Cardiac fibroblast (primary cell): ENCODE measurements at regions not wholly inside any gene's neighbourhood (a gene's known extent, or its start where the extent isn't known, plus 50 kb on each side); places are given as distances from the start of the nearest gene placed in this dataset.
"Not testable (repeated sequence)": the region's sequence is repeated elsewhere in the genome, so short reads cannot be mapped to it uniquely, and the experiment has no call there.

Experiments
- DNase-seq, 2 donors: peaks; one replicate each; pipeline versions ENCODE4 v3.0.0 to v3.0.0-alpha.2; 2010; ENCODE audit warnings: low read depth in 2 of 2
- H3K4me3 ChIP-seq, 2 donors: replicated peaks in 1 of 2; 1 replicate in 1 of 2; 2 replicates in 1 of 2; pipeline ENCODE4 v1.5.1; 2011; ENCODE audit warnings: low read depth in 2 of 2, low read length in 2 of 2, mild to moderate bottlenecking in 2 of 2, moderate library complexity in 1 of 2
- CTCF ChIP-seq: IDR thresholded peaks from one replicate; pipeline ENCODE4 v1.5.1; 2011; ENCODE audit warnings: low read depth, mild to moderate bottlenecking, low read length, inconsistent platforms

- no peak for DNase-seq
- H3K4me3 ChIP-seq, result no peak overlapping the region
- no peak for TF ChIP-seq CTCF
These were observed 228.6 kb downstream of the FNDC1 start for GRCh38 chr6:159397753-159398152.

GRCh38 chr6:159395609-159396008, 226.4 kb downstream of the FNDC1 start:
- no peak for DNase-seq
- TF ChIP-seq CTCF, result no peak
- no peak overlapping the region for H3K4me3 ChIP-seq

- not testable (repeated sequence) for DNase-seq, H3K4me3 ChIP-seq
These were observed 223.5 kb downstream of the FNDC1 start for GRCh38 chr6:159392695-159393094.

- DNase-seq, result peak in 1 of 2 donors; percentile 71
- no peak for TF ChIP-seq CTCF
- no peak overlapping the region for H3K4me3 ChIP-seq
These were observed 221.2 kb downstream of the FNDC1 start for GRCh38 chr6:159390381-159390780.

- no peak for DNase-seq
- TF ChIP-seq CTCF, result no peak
- no peak overlapping the region for H3K4me3 ChIP-seq
These were observed 220.5 kb downstream of the FNDC1 start for GRCh38 chr6:159389695-159390094.

- no peak for TF ChIP-seq CTCF
- no peak for DNase-seq
- H3K4me3 ChIP-seq, result no peak overlapping the region
These were observed 210.9 kb downstream of the FNDC1 start for GRCh38 chr6:159380114-159380513.

GRCh38 chr6:159378411-159379328, 209.5 kb downstream of the FNDC1 start:
- no peak overlapping the region for H3K4me3 ChIP-seq
- TF ChIP-seq CTCF, result no peak
- DNase-seq, result peak in 1 of 2 donors; percentile 71
